SK-N-SH (cell line): ENCODE measurements at regions not wholly inside any gene's neighbourhood (a gene's known extent, or its start where the extent isn't known, plus 50 kb on each side); places are given as distances from the start of the nearest gene placed in this dataset.
A peak's percentile ranks its signal among the peaks of the same experiment; 100 is the strongest.

Experiments used
- CTCF ChIA-PET: fragments of 300-600, 350-600 bp; formaldehyde crosslinking; extraction: SDS; loops from one replicate; lab custom pipeline; 2021; lab: Yijun Ruan, JAX
- POLR2A ChIA-PET: fragments of 350-600 bp; sonication (Branson Sonifier 250); formaldehyde crosslinking; extraction: SDS; loops from one replicate; lab custom pipeline; 2020; ENCODE audit warnings: antibody characterized with exemption, inconsistent platforms; lab: Yijun Ruan, JAX
- DNase-seq: peaks from one replicate; pipeline ENCODE4 v3.0.0; 2012
- H2AFZ ChIP-seq: fragments of 200-600 bp; sonication (generic); 2 replicates; pipeline ENCODE4 v1.8.1; 2016; ENCODE audit warnings: antibody characterized with exemption, mild to moderate bottlenecking, low read depth
- H3F3A ChIP-seq: fragments of 200-600 bp; sonication (generic); replicated peaks from 2 replicates; pipeline ENCODE3; 2016; ENCODE audit warnings: antibody characterized with exemption, mild to moderate bottlenecking; ENCODE audit not compliant: insufficient read depth
- H3K27ac ChIP-seq, 2 experiments: fragments of 200-500 bp in 1 of 2; fragments of 200-600 bp in 1 of 2; sonication (Bioruptor generic) in 1 of 2; sonication (generic), shearing (Covaris generic) in 1 of 2; 2 replicates each; pipeline versions ENCODE4 v1.5.1 to v1.6.1; 2014 to 2016; ENCODE audit warnings: low read depth in 2 of 2, inconsistent platforms in 1 of 2, low read length in 1 of 2, mild to moderate bottlenecking in 1 of 2, mixed read lengths in 1 of 2
- H3K27me3 ChIP-seq: fragments of 200-600 bp; sonication (generic), shearing (Covaris generic); 2 replicates; pipeline ENCODE4 v1.6.1; 2016; ENCODE audit warnings: mixed run types; ENCODE audit not compliant: insufficient read depth
- H3K36me3 ChIP-seq, 2 experiments: fragments of 200-500 bp in 1 of 2; fragments of 200-600 bp in 1 of 2; sonication (Bioruptor generic) in 1 of 2; sonication (generic) in 1 of 2; replicated peaks in 1 of 2; 2 replicates each; pipeline versions ENCODE3 to v1.5.1; 2014 to 2016; ENCODE audit warnings: low read length in 1 of 2, mild to moderate bottlenecking in 1 of 2; ENCODE audit not compliant: insufficient read depth in 2 of 2, control insufficient read depth in 1 of 2
- H3K4me1 ChIP-seq, 2 experiments: fragments of 200-500 bp in 1 of 2; fragments of 200-600 bp in 1 of 2; sonication (Bioruptor generic) in 1 of 2; sonication (generic), shearing (Covaris generic) in 1 of 2; 2 replicates each; pipeline versions ENCODE4 v1.5.1 to v1.6.1; 2014 to 2016; ENCODE audit warnings: low read depth in 1 of 2, low read length in 1 of 2, mixed run types in 1 of 2; ENCODE audit not compliant: insufficient read depth in 2 of 2, control insufficient read depth in 1 of 2
- H3K4me2 ChIP-seq: fragments of 200-600 bp; sonication (generic), shearing (Covaris generic); 2 replicates; pipeline ENCODE4 v1.6.1; 2017; ENCODE audit warnings: mixed run types
- H3K4me3 ChIP-seq, 2 experiments: fragments of 200-500 bp in 1 of 2; fragments of 200-600 bp in 1 of 2; sonication (Bioruptor generic) in 1 of 2; sonication (generic), shearing (Covaris generic) in 1 of 2; 2 replicates each; pipeline versions ENCODE4 v1.5.1 to v1.8.1; 2014 to 2016; ENCODE audit warnings: low read depth in 2 of 2, inconsistent platforms in 1 of 2, low read length in 1 of 2, mild to moderate bottlenecking in 1 of 2, mixed read lengths in 1 of 2, moderate library complexity in 1 of 2
- H3K79me2 ChIP-seq: fragments of 200-600 bp; sonication (generic); 2 replicates; pipeline ENCODE4 v1.8.1; 2017; ENCODE audit warnings: mild to moderate bottlenecking; ENCODE audit not compliant: insufficient read depth
- H3K9ac ChIP-seq: fragments of 200-600 bp; sonication (generic); 2 replicates; pipeline ENCODE4 v1.6.1; 2017; ENCODE audit warnings: mixed run types
- H3K9me2 ChIP-seq: fragments of 200-600 bp; sonication (generic); 2 replicates; pipeline ENCODE4 v1.6.1; 2017; ENCODE audit warnings: mixed run types
- H3K9me3 ChIP-seq: fragments of 200-600 bp; sonication (generic); 2 replicates; pipeline ENCODE4 v1.6.1; 2017; ENCODE audit warnings: mixed run types, mild to moderate bottlenecking, moderate library complexity
- H4K20me1 ChIP-seq: fragments of 200-600 bp; sonication (generic); 2 replicates; pipeline ENCODE4 v1.6.1; 2017; ENCODE audit warnings: mild to moderate bottlenecking, mixed run types; ENCODE audit not compliant: insufficient read depth
- CHD2 ChIP-seq: fragments of 150-350 bp; IDR thresholded peaks from 2 replicates; pipeline ENCODE4 v1.6.1; 2018; ENCODE audit warnings: low read length; ENCODE audit not compliant: partially characterized antibody
- CTCF ChIP-seq: fragments of 200-600 bp; sonication (generic); IDR thresholded peaks from 2 replicates; pipeline ENCODE4 v1.6.1; 2017; ENCODE audit warnings: antibody characterized with exemption, mild to moderate bottlenecking, moderate library complexity
- EP300 ChIP-seq, 2 experiments: IDR thresholded peaks; 2 replicates each; pipeline versions ENCODE4 v1.4.0 to v1.6.1; 2012; ENCODE audit warnings: borderline replicate concordance in 1 of 2, low read depth in 1 of 2, low read length in 1 of 2
- FOSL2 ChIP-seq: IDR thresholded peaks from 2 replicates; pipeline ENCODE4 v1.4.0; 2012; ENCODE audit warnings: low read depth, mild to moderate bottlenecking, moderate library complexity, borderline replicate concordance
- FOXJ3 ChIP-seq: sonication (generic); formaldehyde crosslinking; IDR thresholded peaks from 2 replicates; pipeline ENCODE4 v1.5.1; 2020; ENCODE audit warnings: mild to moderate bottlenecking, missing genetic modification reagents
- FOXM1 ChIP-seq: IDR thresholded peaks from 2 replicates; pipeline ENCODE4 v1.4.0; 2012; ENCODE audit warnings: low read depth, mild to moderate bottlenecking
- GATA2 ChIP-seq: sonication (generic); formaldehyde crosslinking; IDR thresholded peaks from 2 replicates; pipeline ENCODE4 v1.5.0; 2020; ENCODE audit warnings: mild to moderate bottlenecking, missing genetic modification reagents
- IRF3 ChIP-seq: fragments of 150-350 bp; IDR thresholded peaks from 2 replicates; pipeline ENCODE4 v1.6.1; 2016; ENCODE audit warnings: mild to moderate bottlenecking, low read depth, low read length
- NRF1 ChIP-seq: IDR thresholded peaks from 2 replicates; pipeline ENCODE4 v1.6.1; 2012; ENCODE audit warnings: low read depth, mild to moderate bottlenecking, low read length
- POLR2AphosphoS5 ChIP-seq: IDR thresholded peaks from 2 replicates; pipeline ENCODE4 v1.6.1; 2012; ENCODE audit warnings: low read depth, low read length
- RCOR1 ChIP-seq: fragments of 150-350 bp; IDR thresholded peaks from 2 replicates; pipeline ENCODE4 v1.6.1; 2017; ENCODE audit warnings: antibody characterized with exemption, low read length
- SIN3A ChIP-seq: IDR thresholded peaks from 2 replicates; pipeline ENCODE4 v1.6.1; 2012; ENCODE audit warnings: low read depth, mild to moderate bottlenecking, low read length, moderate library complexity, borderline replicate concordance
- TAF1 ChIP-seq: IDR thresholded peaks from 2 replicates; pipeline ENCODE4 v1.6.1; 2012; ENCODE audit warnings: low read depth, mild to moderate bottlenecking, low read length, moderate library complexity, borderline replicate concordance
- ZBTB33 ChIP-seq: IDR thresholded peaks from 2 replicates; pipeline ENCODE4 v1.4.0; 2012; ENCODE audit warnings: low read depth, borderline replicate concordance
- WGBS: methylation state at CpG from one replicate; pipeline ENCODE4 v1.1.6; 2017; ENCODE audit warnings: low lambda C conversion rate; 5-methylcytosine and 5-hydroxymethylcytosine counted together

DNA sequence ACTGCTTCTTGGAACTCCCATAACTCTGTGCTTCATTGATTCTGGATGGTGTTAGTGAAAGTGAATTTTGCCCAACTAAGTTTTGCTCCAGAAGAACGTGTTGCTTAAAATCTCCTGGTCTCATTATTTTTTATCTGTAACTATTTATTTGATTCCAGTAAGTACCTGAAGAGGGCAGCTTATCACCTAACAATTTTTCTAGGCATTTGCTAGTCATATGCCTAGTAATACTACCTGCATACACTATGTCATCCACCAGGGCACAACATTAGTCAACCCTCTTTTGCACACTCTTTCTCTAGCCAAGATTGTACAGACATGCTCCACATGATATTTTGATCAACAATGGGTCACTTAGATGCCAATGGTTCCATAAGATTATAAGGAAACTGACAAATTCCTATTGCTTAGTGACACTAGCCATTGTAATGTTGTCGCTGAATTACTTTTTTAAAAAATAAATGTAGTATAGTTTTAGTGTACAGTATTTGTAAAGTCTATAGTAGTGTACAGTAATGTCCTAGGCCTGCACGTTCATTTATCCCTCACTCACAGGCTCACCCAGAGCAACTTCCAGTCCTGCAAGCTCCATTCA, 499.9 kb upstream of the AADAT start (continued):
- no peak for TF ChIP-seq ZBTB33
- no peak for TF ChIP-seq CHD2
- TF ChIP-seq FOXJ3 (CRISPR knock-in tag) = no peak
- no peak for TF ChIP-seq FOSL2
- TF ChIP-seq CTCF = peak; percentile 66
- no peak for TF ChIP-seq SIN3A
- no peak for TF ChIP-seq FOXM1
- TF ChIP-seq NRF1 = no peak

DNA sequence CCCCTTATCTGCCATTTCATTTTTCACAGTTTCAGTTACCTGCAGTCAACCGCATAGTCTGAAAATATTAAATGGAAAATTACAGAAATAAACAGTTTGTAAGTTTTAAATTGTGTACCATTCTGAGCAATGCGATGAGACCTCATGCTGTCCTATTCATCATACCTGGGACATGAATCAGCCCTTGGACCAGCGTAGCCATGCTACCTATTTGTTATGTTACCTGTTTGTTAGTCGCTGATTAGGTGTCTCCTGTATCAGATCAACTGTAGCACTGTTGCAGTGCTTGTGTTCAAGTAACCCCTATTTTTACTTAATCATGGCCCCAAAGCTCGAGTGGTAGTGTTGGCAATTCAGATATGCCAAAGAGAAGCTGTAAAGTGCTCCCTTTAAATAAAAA, 492.2 kb upstream of the AADAT start:
- H3K4me1 ChIP-seq = peaks cover 0 to 2% of the 10 kb centered on the region in 2 experiments; a peak in 1 of 4 replicates
- ChIA-PET CTCF (interaction anchor here (0.9 to 1.0 kb wide), 2 partner anchors 272 to 1211 kb away, joined by 3 read pairs; no protein-coding TSS in a partner anchor), POLR2A (interaction anchor here (0.5 kb wide), 1 partner anchor 416 kb away, joined by 4 read pairs; no protein-coding TSS in a partner anchor)
- no peak for DNase-seq
- H3K79me2 ChIP-seq = no peaks in the 10 kb centered on the region
- no peaks in the 10 kb centered on the region for H3F3A ChIP-seq
- no peaks in the 10 kb centered on the region for H3K9me2 ChIP-seq
- no peak overlapping the region for H3K27ac ChIP-seq
- no peaks in the 10 kb centered on the region for H3K9me3 ChIP-seq
- H4K20me1 ChIP-seq = no peaks in the 10 kb centered on the region
- 65% methylated on average over 5 of the region's 5 CpGs for WGBS
- H3K27me3 ChIP-seq = no peaks in the 10 kb centered on the region
- no peak overlapping the region for H3K9ac ChIP-seq
- no peaks in the 10 kb centered on the region for H3K36me3 ChIP-seq
- TF ChIP-seq GATA2 (CRISPR knock-in tag) = no peak
- TF ChIP-seq TAF1 = no peak
- TF ChIP-seq POLR2AphosphoS5 = no peak
- TF ChIP-seq NRF1 = no peak
- TF ChIP-seq IRF3 = no peak
- TF ChIP-seq FOXJ3 (CRISPR knock-in tag) = no peak
- no peak for TF ChIP-seq EP300 (IDR thresholded peaks at IDR 0.05; ENCODE audit: borderline replicate concordance in 1 of 2, low read depth in 1 of 2, low read length in 1 of 2)
- TF ChIP-seq RCOR1 = no peak
- no peak overlapping the region for H3K4me2 ChIP-seq
- H2AFZ ChIP-seq = no peak overlapping the region
- no peak overlapping the region for H3K4me3 ChIP-seq
